ENCODE measurements at regions not wholly inside any gene's neighbourhood (a gene's known extent, or its start where the extent isn't known, plus 50 kb on each side); places are given as distances from the start of the nearest gene placed in this dataset.

GRCh38 chr10:33952692-33953360, 618.4 kb upstream of the NRP1 start:
- H4K20me1 ChIP-seq, result no peaks in the 10 kb centered on the region
- no peak overlapping the region for H3K27ac ChIP-seq
- no peaks in the 10 kb centered on the region for H3K4me1 ChIP-seq
- H3K9me3 ChIP-seq (replicated peaks in 1 of 11), result no peaks in the 10 kb centered on the region; a peak in 1 of 22 replicates
- H3K9ac ChIP-seq, result no peak overlapping the region
- no peak overlapping the region for H3K4me2 ChIP-seq
- no peaks in the 10 kb centered on the region for H3K36me3 ChIP-seq
- no peak for TF ChIP-seq Cebpa-rat (IDR thresholded peaks at IDR 0.05)
- no peak overlapping the region for H3K4me3 ChIP-seq
- H3K27me3 ChIP-seq, result no peaks in the 10 kb centered on the region

DNA sequence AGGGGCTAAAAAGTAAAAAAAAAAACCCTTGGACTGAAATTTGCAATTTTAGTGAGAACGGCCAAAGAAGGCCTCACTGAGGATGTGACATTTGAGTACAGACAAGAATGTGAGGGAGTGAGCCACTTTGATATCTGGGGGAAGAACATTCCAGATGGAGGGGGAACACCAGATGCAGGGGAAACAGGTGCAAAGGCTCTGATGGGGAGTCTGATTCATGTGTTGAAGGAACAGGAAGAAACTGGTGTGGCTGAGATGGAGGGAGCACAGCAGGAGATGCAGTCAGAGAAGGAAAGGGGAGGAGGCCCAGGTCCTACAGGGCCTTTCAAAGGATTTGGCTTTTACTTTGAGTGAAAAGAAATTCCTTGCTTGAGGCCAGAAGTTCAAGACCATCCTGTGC, 615.7 kb upstream of the NRP1 start:
- Histone ChIP-seq H3K9me3 (replicated peaks in 1 of 11) (peaks cover 0 to 9% (median 6%) of the 10 kb centered on the region in 11 experiments; a peak in 8 of 22 replicates), H3K27ac (no peak overlapping the region), H3K4me2 (no peak overlapping the region), H3K4me1 (no peaks in the 10 kb centered on the region), H3K9ac (no peak overlapping the region), H3K36me3 (no peaks in the 10 kb centered on the region), H4K20me1 (no peaks in the 10 kb centered on the region), H3K27me3 (no peaks in the 10 kb centered on the region), H3K4me3 (no peak overlapping the region)
- TF ChIP-seq Cebpa-rat (IDR thresholded peaks at IDR 0.05), result no peak

- H3K4me3 ChIP-seq, result no peak overlapping the region
- no peaks in the 10 kb centered on the region for H3K4me1 ChIP-seq
- peaks cover 0 to 14% (median 7%) of the 10 kb centered on the region in 11 experiments; a peak in 8 of 22 replicates for H3K9me3 ChIP-seq (replicated peaks in 1 of 11)
- H3K9ac ChIP-seq, result no peak overlapping the region
- H4K20me1 ChIP-seq, result no peaks in the 10 kb centered on the region
- no peaks in the 10 kb centered on the region for H3K27me3 ChIP-seq
- no peak overlapping the region for H3K27ac ChIP-seq
- no peak overlapping the region for H3K4me2 ChIP-seq
- no peaks in the 10 kb centered on the region for H3K36me3 ChIP-seq
- TF ChIP-seq Cebpa-rat (IDR thresholded peaks at IDR 0.05), result no peak
Observed at GRCh38 chr10:33947544-33947943, 613.1 kb upstream of the NRP1 start.

DNA sequence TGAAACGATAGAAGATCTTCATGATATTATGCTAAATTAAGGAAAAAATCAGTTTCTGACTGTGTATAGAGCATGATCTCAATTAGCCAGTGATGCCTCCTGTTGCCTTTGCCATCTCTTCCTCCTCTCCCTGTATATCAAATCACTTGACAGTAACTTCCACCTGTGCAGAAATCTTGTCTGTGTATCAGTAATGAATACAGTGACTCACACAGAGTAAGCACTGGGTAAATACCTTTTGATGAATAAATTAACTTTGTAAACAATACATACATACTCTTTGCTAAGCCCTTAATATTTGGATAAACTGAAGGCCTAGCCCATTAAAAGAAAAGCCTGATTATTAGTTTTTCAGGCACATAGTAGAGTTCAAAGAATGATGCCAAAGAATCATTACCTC, 610.6 kb upstream of the NRP1 start:
- no peak overlapping the region for H3K4me3 ChIP-seq
- H3K27me3 ChIP-seq, result no peaks in the 10 kb centered on the region
- no peak overlapping the region for H3K27ac ChIP-seq
- no peaks in the 10 kb centered on the region for H3K36me3 ChIP-seq
- no peak overlapping the region for H3K9ac ChIP-seq
- no peak overlapping the region for H3K4me2 ChIP-seq
- TF ChIP-seq Cebpa-rat (IDR thresholded peaks at IDR 0.05), result no peak
- no peaks in the 10 kb centered on the region for H4K20me1 ChIP-seq
- H3K9me3 ChIP-seq (replicated peaks in 1 of 11), result peaks cover 0 to 14% (median 7%) of the 10 kb centered on the region in 11 experiments; a peak in 8 of 22 replicates
- H3K4me1 ChIP-seq, result no peaks in the 10 kb centered on the region

- Histone ChIP-seq H3K4me3 (no peak overlapping the region), H3K36me3 (no peaks in the 10 kb centered on the region), H3K27ac (no peak overlapping the region), H3K4me2 (no peak overlapping the region), H3K9me3 (replicated peaks in 1 of 11) (peaks cover 0 to 14% (median 7%) of the 10 kb centered on the region in 11 experiments; a peak in 8 of 22 replicates), H4K20me1 (no peaks in the 10 kb centered on the region), H3K27me3 (no peaks in the 10 kb centered on the region), H3K4me1 (no peaks in the 10 kb centered on the region), H3K9ac (no peak overlapping the region)
- TF ChIP-seq Cebpa-rat (IDR thresholded peaks at IDR 0.05), result no peak
Observed at GRCh38 chr10:33942508-33942907, 608.0 kb upstream of the NRP1 start.

DNA sequence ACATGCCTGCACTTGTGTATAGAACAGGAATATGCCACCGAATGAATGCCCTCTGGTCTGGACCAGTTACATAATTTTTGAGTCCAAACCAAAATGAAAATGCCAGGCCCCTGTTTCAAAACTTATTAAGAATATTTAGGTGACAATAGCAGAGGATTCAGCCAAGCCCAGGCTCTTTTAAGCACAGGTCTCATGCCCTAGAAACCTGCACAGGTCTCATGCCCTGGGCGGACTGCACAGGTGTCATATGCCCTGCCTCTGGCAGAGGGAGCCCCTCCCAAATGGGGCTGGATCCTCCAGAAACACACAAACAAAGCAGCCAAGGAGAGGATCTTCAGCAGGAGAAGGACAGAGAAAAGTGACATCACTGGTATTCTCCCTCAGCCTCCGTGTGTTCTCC, 605.4 kb upstream of the NRP1 start:
- H4K20me1 ChIP-seq, result no peaks in the 10 kb centered on the region
- no peak overlapping the region for H3K4me3 ChIP-seq
- no peak overlapping the region for H3K4me2 ChIP-seq
- H3K9me3 ChIP-seq (replicated peaks in 1 of 11), result peaks cover 0 to 4% (median 0%) of the 10 kb centered on the region in 11 experiments; a peak in 1 of 22 replicates
- TF ChIP-seq Cebpa-rat (IDR thresholded peaks at IDR 0.05), result no peak
- H3K27me3 ChIP-seq, result no peaks in the 10 kb centered on the region
- H3K36me3 ChIP-seq, result no peaks in the 10 kb centered on the region
- H3K9ac ChIP-seq, result no peak overlapping the region
- H3K4me1 ChIP-seq, result no peaks in the 10 kb centered on the region
- no peak overlapping the region for H3K27ac ChIP-seq

DNA sequence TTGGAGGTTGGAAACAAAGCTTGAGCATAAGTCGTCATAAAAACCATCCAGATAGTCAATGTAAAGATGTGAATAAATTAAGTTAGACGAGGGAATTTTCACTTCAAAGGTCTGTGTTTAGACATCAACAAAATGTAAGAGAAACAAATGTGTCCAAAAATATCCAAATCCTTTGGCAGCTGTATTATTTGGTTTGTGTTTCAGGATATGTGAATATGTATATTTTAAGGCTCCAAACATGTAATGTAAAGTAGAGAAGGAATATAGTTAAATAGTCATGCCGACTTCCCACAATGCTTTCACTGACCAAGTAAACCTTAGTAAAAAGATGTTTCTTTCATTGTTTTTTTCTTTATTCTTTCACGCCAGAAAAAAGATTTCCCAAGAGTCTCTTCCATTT, 604.9 kb upstream of the NRP1 start:
- H3K27ac ChIP-seq, result no peak overlapping the region
- H3K4me1 ChIP-seq, result no peaks in the 10 kb centered on the region
- H3K36me3 ChIP-seq, result no peaks in the 10 kb centered on the region
- no peak overlapping the region for H3K4me2 ChIP-seq
- H4K20me1 ChIP-seq, result no peaks in the 10 kb centered on the region
- H3K4me3 ChIP-seq, result no peak overlapping the region
- no peak for TF ChIP-seq Cebpa-rat (IDR thresholded peaks at IDR 0.05)
- H3K9me3 ChIP-seq (replicated peaks in 1 of 11), result no peaks in the 10 kb centered on the region; a peak in 1 of 22 replicates
- no peaks in the 10 kb centered on the region for H3K27me3 ChIP-seq
- no peak overlapping the region for H3K9ac ChIP-seq

GRCh38 chr10:33938001-33938400, 603.5 kb upstream of the NRP1 start:
- Histone ChIP-seq H3K36me3 (no peaks in the 10 kb centered on the region), H3K27ac (no peak overlapping the region), H3K4me1 (no peaks in the 10 kb centered on the region), H3K9me3 (replicated peaks in 1 of 11) (no peaks in the 10 kb centered on the region), H3K4me2 (no peak overlapping the region), H3K9ac (no peak overlapping the region), H4K20me1 (no peaks in the 10 kb centered on the region), H3K4me3 (no peak overlapping the region), H3K27me3 (no peaks in the 10 kb centered on the region)
- no peak for TF ChIP-seq Cebpa-rat (IDR thresholded peaks at IDR 0.05)

- H3K4me3 ChIP-seq, result no peak overlapping the region
- H3K4me2 ChIP-seq, result no peak overlapping the region
- H3K4me1 ChIP-seq, result no peaks in the 10 kb centered on the region
- H3K27me3 ChIP-seq, result no peaks in the 10 kb centered on the region
- H3K36me3 ChIP-seq, result no peaks in the 10 kb centered on the region
- TF ChIP-seq Cebpa-rat (IDR thresholded peaks at IDR 0.05), result no peak
- no peaks in the 10 kb centered on the region for H4K20me1 ChIP-seq
- H3K27ac ChIP-seq, result no peak overlapping the region
- H3K9me3 ChIP-seq (replicated peaks in 1 of 11), result no peaks in the 10 kb centered on the region
- H3K9ac ChIP-seq, result no peak overlapping the region
Observed at GRCh38 chr10:33937036-33937730, 602.7 kb upstream of the NRP1 start.

DNA sequence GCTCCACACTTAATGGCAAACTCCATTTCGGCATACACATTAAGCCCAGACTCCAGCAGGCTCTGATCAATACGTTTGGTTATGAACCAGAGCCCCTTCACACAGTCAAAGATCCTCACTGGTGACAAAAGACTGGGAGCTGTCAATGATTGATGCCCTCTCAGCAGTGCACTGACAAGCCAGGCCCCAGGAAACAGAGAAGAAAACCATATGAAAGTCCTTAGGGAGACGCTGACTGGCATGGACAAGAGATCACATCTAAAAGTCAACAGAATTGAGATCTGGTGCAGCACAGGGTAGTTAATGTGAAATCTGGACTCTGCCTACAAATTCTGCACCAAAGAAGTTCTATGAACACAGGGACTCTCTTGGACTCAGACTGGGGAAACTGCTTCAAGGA, 600.9 kb upstream of the NRP1 start:
- H3K36me3 ChIP-seq, result no peaks in the 10 kb centered on the region
- peaks cover 0 to 3% (median 0%) of the 10 kb centered on the region in 10 experiments; a peak in 2 of 20 replicates for H3K4me1 ChIP-seq
- H3K27me3 ChIP-seq, result no peaks in the 10 kb centered on the region
- no peak overlapping the region for H3K4me3 ChIP-seq
- no peaks in the 10 kb centered on the region for H3K9me3 ChIP-seq (replicated peaks in 1 of 11)
- H3K4me2 ChIP-seq, result no peak overlapping the region
- no peak for TF ChIP-seq Cebpa-rat (IDR thresholded peaks at IDR 0.05)
- H3K27ac ChIP-seq, result no peak overlapping the region
- H3K9ac ChIP-seq, result no peak overlapping the region
- H4K20me1 ChIP-seq, result no peaks in the 10 kb centered on the region

All from BLaER1 treated with 17β-estradiol and CSF1 and Interleukin-3, amounts not matched to agents 10 nM and 100 nM (cell line).